A549 (cell line): ENCODE measurements at regions not wholly inside any gene's neighbourhood (a gene's known extent, or its start where the extent isn't known, plus 50 kb on each side); places are given as distances from the start of the nearest gene placed in this dataset.

Experiments
- ATAC-seq, 2 experiments: fragments of 200-7000 bp in 1 of 2; fragments of >200 bp in 1 of 2; cut with Nextera tagmentation in 1 of 2; cut with Tn5 transposase in 1 of 2; 3 replicates each; pipeline versions ENCODE4 v1.8.0 to v1.9.1; 2018 to 2020; ENCODE audit warnings: mild to moderate bottlenecking in 1 of 2, moderate library complexity in 1 of 2
- CTCF ChIA-PET: fragments of 300-600 bp; sonication (Branson Sonifier 250); formaldehyde crosslinking; extraction: SDS; loops from one replicate; lab custom pipeline; 2021; ENCODE audit warnings: antibody characterized with exemption, inconsistent platforms; lab: Yijun Ruan, JAX
- POLR2A ChIA-PET: fragments of 350-600 bp; formaldehyde crosslinking; extraction: SDS; loops from one replicate; lab custom pipeline; 2021; ENCODE audit warnings: antibody characterized with exemption, inconsistent platforms; lab: Yijun Ruan, JAX
- DNase-seq, 2 experiments: peaks; one replicate each; pipeline versions ENCODE4 v3.0.0 to v3.0.0-alpha.2; 2011 to 2016; ENCODE audit warnings: low read depth in 1 of 2, low spot score in 1 of 2
- FAIRE-seq: peaks from 2 replicates; lab custom pipeline; 2011; peaks lifted over from hg19 to GRCh38; lab: Jason Lieb, UNC
- H3K27ac ChIP-seq, 2 experiments: fragments of >200 bp; sonication (Bioruptor Twin); formaldehyde crosslinking; 3 replicates each; pipeline ENCODE4 v1.5.1; 2016 to 2017
- H3K4me1 ChIP-seq: fragments of >200 bp; sonication (Bioruptor Twin); formaldehyde crosslinking; 3 replicates; pipeline ENCODE4 v1.6.1; 2016
- H3K4me2 ChIP-seq: fragments of >200 bp; sonication (Bioruptor Twin); formaldehyde crosslinking; 3 replicates; pipeline ENCODE4 v1.6.1; 2016
- H3K4me3 ChIP-seq: fragments of >200 bp; sonication (Bioruptor Twin); formaldehyde crosslinking; 3 replicates; pipeline ENCODE4 v1.5.1; 2016
- H3K9me3 ChIP-seq: fragments of >200 bp; sonication (Bioruptor Twin); formaldehyde crosslinking; 3 replicates; pipeline ENCODE4 v1.6.1; 2016
- CBX8 ChIP-seq: fragments of 200-600 bp; sonication (generic); IDR thresholded peaks from 2 replicates; pipeline ENCODE4 v1.6.1; 2016
- CHD4 ChIP-seq: fragments of 200-600 bp; sonication (generic); IDR thresholded peaks from 2 replicates; pipeline ENCODE4 v1.6.1; 2016; ENCODE audit warnings: antibody characterized with exemption, mild to moderate bottlenecking, borderline replicate concordance
- EHF ChIP-seq: fragments of 250-450 bp; sonication (Bioruptor Pico); IDR thresholded peaks from 2 replicates; pipeline ENCODE4 v1.5.0; 2020; ENCODE audit warnings: mild to moderate bottlenecking
- EP300 ChIP-seq, 2 experiments: fragments of >200 bp; sonication (Bioruptor Twin); formaldehyde crosslinking; IDR thresholded peaks; 2 replicates in 1 of 2; 3 replicates in 1 of 2; pipeline ENCODE4 v1.6.1; 2016 to 2017
- FOSL2 ChIP-seq, 2 experiments: fragments of 450-650 bp in 1 of 2; fragments of >200 bp in 1 of 2; sonication (Bioruptor Twin) in 1 of 2; formaldehyde crosslinking; IDR thresholded peaks; 2 replicates each; pipeline versions ENCODE4 v1.5.0 to v1.6.1; 2016 to 2020; ENCODE audit warnings: mild to moderate bottlenecking in 1 of 2, moderate library complexity in 1 of 2
- GATA3 ChIP-seq: IDR thresholded peaks from 2 replicates; pipeline ENCODE4 v1.6.1; 2012; ENCODE audit warnings: borderline replicate concordance
- HDAC2 ChIP-seq: fragments of 200-600 bp; sonication (generic); IDR thresholded peaks from 2 replicates; pipeline ENCODE4 v1.6.1; 2016
- JUN ChIP-seq, 2 experiments: fragments of >200 bp; sonication (Bioruptor Twin); formaldehyde crosslinking; IDR thresholded peaks; 2 replicates in 1 of 2; 3 replicates in 1 of 2; pipeline ENCODE4 v1.6.1; 2016 to 2017
- JUNB ChIP-seq: fragments of >200 bp; sonication (Bioruptor Twin); formaldehyde crosslinking; IDR thresholded peaks from 2 replicates; pipeline ENCODE4 v1.6.1; 2016
- KDM5A ChIP-seq: fragments of 200-600 bp; sonication (generic); IDR thresholded peaks from 2 replicates; pipeline ENCODE4 v1.6.1; 2016; ENCODE audit warnings: antibody characterized with exemption, mild to moderate bottlenecking
- MAFK ChIP-seq: fragments of 450-650 bp; IDR thresholded peaks from 2 replicates; pipeline ENCODE4 v1.6.1; 2014; ENCODE audit not compliant: partially characterized antibody
- MAZ ChIP-seq: fragments of 150-350 bp; IDR thresholded peaks from 2 replicates; pipeline ENCODE4 v1.6.1; 2014; ENCODE audit warnings: antibody characterized with exemption, low read depth, low read length, borderline replicate concordance
- NPAS2 ChIP-seq: fragments of 250-450 bp; sonication (Bioruptor Pico); IDR thresholded peaks from 2 replicates; pipeline ENCODE4 v1.8.0; 2022; ENCODE audit warnings: mild to moderate bottlenecking, moderate library complexity, borderline replicate concordance
- POLR2AphosphoS2 ChIP-seq: conservative IDR thresholded peaks from 2 replicates; pipeline ENCODE4 v1.6.1; 2012; ENCODE audit warnings: low read length, improper control_type of control experiment, inconsistent platforms
- RAD21 ChIP-seq, 2 experiments: fragments of >200 bp in 1 of 2; sonication (Bioruptor Twin) in 1 of 2; formaldehyde crosslinking in 1 of 2; IDR thresholded peaks in 1 of 2; conservative IDR thresholded peaks in 1 of 2; 2 replicates in 1 of 2; 3 replicates in 1 of 2; pipeline ENCODE4 v1.6.1; 2012 to 2018; ENCODE audit warnings: inconsistent platforms in 1 of 2
- RARB ChIP-seq: fragments of 250-450 bp; sonication (Bioruptor Pico); IDR thresholded peaks from 2 replicates; pipeline ENCODE4 v1.8.0; 2021; ENCODE audit warnings: mild to moderate bottlenecking, moderate library complexity
- SMC3 ChIP-seq: fragments of >200 bp; sonication (Bioruptor Twin); formaldehyde crosslinking; IDR thresholded peaks from 3 replicates; pipeline ENCODE4 v1.6.1; 2018; ENCODE audit warnings: inconsistent platforms
- WGBS: methylation state at CpG from one replicate; pipeline ENCODE4 v1.1.6; 2017; ENCODE audit errors: missing lambda C conversion rate; 5-methylcytosine and 5-hydroxymethylcytosine counted together
- TF ChIP-seq, protein P1 (sequence below): fragments of >200 bp; sonication (Bioruptor Twin); formaldehyde crosslinking; IDR thresholded peaks from 2 replicates; pipeline ENCODE4 v1.6.1; 2016
- TF ChIP-seq, protein P2 (sequence below): fragments of 250-450 bp; sonication (Bioruptor Pico); IDR thresholded peaks from 2 replicates; pipeline ENCODE4 v1.5.0; 2020; ENCODE audit warnings: low read depth, mild to moderate bottlenecking, moderate library complexity
- TF ChIP-seq, protein P3 (sequence below): fragments of 150-350 bp; IDR thresholded peaks from 2 replicates; pipeline ENCODE4 v1.6.1; 2014; ENCODE audit warnings: low read depth, mild to moderate bottlenecking, low read length
- TF ChIP-seq, protein P4 (sequence below): fragments of 250-450 bp; sonication (Bioruptor Pico); IDR thresholded peaks from 2 replicates; pipeline ENCODE4 v1.5.0; 2021; ENCODE audit warnings: mild to moderate bottlenecking, moderate library complexity, borderline replicate concordance
- TF ChIP-seq, protein P5 (sequence below): fragments of 450-650 bp; IDR thresholded peaks from 2 replicates; pipeline ENCODE4 v1.6.1; 2014; ENCODE audit warnings: antibody characterized with exemption
- TF ChIP-seq, protein P6 (sequence below): IDR thresholded peaks from 2 replicates; pipeline ENCODE4 v1.6.1; 2012

DNA sequence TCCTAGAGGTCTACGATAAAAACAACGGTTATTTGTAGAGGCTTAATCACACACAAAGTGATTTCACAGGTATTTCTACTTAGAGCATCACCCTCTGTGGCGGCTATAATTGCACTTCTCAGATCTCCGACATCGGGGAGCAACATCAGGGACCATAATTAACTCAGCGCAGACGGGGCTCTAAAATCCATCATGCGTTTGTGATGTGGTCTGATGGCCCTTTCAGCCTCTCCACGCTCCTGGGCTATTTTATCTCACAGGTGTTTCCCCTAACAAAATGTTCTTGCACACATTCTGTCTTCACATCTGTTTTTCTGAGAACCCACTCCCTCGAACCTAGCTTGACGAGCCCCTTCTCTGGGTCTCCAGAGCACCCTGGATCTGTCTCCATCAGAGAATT, 146.3 kb upstream of the DUSP10 start:
- Histone ChIP-seq H3K4me2 (no peak overlapping the region), H3K9me3 (no peaks in the 10 kb centered on the region), H3K27ac (peak overlapping the region in 1 of 2 experiments; percentile 82; a peak in 4 of 6 replicates), H3K4me3 (no peak overlapping the region), H3K4me1 (peaks cover 19% of the 10 kb centered on the region)
- CTCF ChIA-PET = no interaction called here
- POLR2A ChIA-PET = no interaction called here
- FAIRE-seq (no peak), ATAC-seq (no peak), DNase-seq (no peak)
- 90% methylated on average over 11 of the region's 11 CpGs for WGBS
- no peak for TF ChIP-seq HDAC2

DNA sequence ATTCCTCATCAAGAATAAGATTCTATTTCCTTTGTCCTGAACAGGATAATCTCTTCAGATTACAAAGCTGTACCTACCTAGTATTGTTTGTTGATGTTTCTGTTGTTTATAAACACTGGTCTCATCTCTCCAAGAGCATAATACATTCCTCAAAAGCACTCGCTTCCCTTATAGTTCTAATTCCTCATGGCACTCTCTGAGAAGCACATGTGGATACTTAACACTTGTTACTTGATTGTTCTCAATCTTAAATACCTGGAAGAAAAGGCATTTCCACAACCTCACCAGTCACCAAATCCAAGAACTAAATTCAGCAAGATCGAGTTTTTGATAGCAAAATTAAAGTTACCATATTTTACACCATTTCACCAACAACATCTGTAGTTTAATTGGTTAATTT, 145.9 kb upstream of the DUSP10 start:
- TF ChIP-seq CHD4 = no peak
- TF ChIP-seq KDM5A = no peak
- TF ChIP-seq, protein P1, sequence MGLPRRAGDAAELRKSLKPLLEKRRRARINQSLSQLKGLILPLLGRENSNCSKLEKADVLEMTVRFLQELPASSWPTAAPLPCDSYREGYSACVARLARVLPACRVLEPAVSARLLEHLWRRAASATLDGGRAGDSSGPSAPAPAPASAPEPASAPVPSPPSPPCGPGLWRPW = no peak
- no peak for TF ChIP-seq POLR2AphosphoS2
- no peak for TF ChIP-seq FOSL2 (IDR thresholded peaks at IDR 0.05)
- TF ChIP-seq FOSL2 (CRISPR knock-in tag; IDR thresholded peaks at IDR 0.05) = no peak
- TF ChIP-seq EP300 (IDR thresholded peaks at IDR 0.05) = no peak
- no peak for TF ChIP-seq RARB (CRISPR knock-in tag)
- TF ChIP-seq, protein P2, sequence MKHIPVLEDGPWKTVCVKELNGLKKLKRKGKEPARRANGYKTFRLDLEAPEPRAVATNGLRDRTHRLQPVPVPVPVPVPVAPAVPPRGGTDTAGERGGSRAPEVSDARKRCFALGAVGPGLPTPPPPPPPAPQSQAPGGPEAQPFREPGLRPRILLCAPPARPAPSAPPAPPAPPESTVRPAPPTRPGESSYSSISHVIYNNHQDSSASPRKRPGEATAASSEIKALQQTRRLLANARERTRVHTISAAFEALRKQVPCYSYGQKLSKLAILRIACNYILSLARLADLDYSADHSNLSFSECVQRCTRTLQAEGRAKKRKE = no peak
- TF ChIP-seq, protein P3, sequence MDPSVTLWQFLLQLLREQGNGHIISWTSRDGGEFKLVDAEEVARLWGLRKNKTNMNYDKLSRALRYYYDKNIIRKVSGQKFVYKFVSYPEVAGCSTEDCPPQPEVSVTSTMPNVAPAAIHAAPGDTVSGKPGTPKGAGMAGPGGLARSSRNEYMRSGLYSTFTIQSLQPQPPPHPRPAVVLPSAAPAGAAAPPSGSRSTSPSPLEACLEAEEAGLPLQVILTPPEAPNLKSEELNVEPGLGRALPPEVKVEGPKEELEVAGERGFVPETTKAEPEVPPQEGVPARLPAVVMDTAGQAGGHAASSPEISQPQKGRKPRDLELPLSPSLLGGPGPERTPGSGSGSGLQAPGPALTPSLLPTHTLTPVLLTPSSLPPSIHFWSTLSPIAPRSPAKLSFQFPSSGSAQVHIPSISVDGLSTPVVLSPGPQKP = no peak
- no peak for TF ChIP-seq CBX8
- no peak for TF ChIP-seq NPAS2 (CRISPR knock-in tag)
- peak overlapping the region; percentile 68 to 82; a peak in 5 of 6 replicates for H3K27ac ChIP-seq
- no peaks in the 10 kb centered on the region for H3K9me3 ChIP-seq
- DNase-seq (no peak), FAIRE-seq (no peak), ATAC-seq (no peak)
- POLR2A ChIA-PET = interaction anchor here (1.8 kb wide), 1 partner anchor 145 kb away, joined by 9 read pairs; the partner anchor contains the start of gene DUSP10
- WGBS = 98% methylated on average over 2 of the region's 2 CpGs
- H3K4me1 ChIP-seq = peaks cover 19% of the 10 kb centered on the region
- CTCF ChIA-PET = interaction anchor here (0.8 kb wide), 1 partner anchor 11 kb away, joined by 3 read pairs; no protein-coding TSS in a partner anchor
- H3K4me3 ChIP-seq = no peak overlapping the region
- H3K4me2 ChIP-seq = peak overlapping the region; percentile 67; the same call in 2 of the 3 replicates

DNA sequence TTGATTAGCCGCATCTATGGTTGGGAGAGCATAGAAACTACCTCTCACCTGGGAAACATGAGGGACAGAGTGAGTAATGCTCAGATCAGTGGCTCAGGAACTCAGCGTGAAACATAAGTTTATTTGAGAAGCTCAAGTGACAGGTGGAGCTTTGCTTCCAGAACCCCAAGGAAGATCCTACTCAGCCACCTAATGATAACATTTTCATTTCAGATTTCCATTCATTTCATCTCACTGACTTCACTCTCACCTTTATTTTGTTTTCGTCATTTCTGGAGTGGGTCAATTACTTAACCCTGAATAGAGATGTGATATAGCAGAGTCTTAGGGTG, 145.5 kb upstream of the DUSP10 start:
- H3K4me2 ChIP-seq = peak overlapping the region; percentile 67
- POLR2A ChIA-PET = interaction anchor here (1.8 kb wide), 1 partner anchor 145 kb away, joined by 9 read pairs; the partner anchor contains the start of gene DUSP10
- CTCF ChIA-PET = interaction anchor here (0.8 to 1.2 kb wide), 3 partner anchors 10 to 568 kb away, joined by 3 read pairs; no protein-coding TSS in a partner anchor
- DNase-seq = no peak
- ATAC-seq = no peak
- peaks cover 19% of the 10 kb centered on the region for H3K4me1 ChIP-seq
- H3K27ac ChIP-seq = peak overlapping the region; percentile 68 to 82; a peak in 5 of 6 replicates
- 40% methylated on average over 3 of the region's 3 CpGs for WGBS
- no peak for FAIRE-seq
- TF ChIP-seq EHF (CRISPR knock-in tag) = no peak
- peak; percentile 25 for TF ChIP-seq JUNB
- H3K9me3 ChIP-seq = no peaks in the 10 kb centered on the region
- no peak overlapping the region for H3K4me3 ChIP-seq

DNA sequence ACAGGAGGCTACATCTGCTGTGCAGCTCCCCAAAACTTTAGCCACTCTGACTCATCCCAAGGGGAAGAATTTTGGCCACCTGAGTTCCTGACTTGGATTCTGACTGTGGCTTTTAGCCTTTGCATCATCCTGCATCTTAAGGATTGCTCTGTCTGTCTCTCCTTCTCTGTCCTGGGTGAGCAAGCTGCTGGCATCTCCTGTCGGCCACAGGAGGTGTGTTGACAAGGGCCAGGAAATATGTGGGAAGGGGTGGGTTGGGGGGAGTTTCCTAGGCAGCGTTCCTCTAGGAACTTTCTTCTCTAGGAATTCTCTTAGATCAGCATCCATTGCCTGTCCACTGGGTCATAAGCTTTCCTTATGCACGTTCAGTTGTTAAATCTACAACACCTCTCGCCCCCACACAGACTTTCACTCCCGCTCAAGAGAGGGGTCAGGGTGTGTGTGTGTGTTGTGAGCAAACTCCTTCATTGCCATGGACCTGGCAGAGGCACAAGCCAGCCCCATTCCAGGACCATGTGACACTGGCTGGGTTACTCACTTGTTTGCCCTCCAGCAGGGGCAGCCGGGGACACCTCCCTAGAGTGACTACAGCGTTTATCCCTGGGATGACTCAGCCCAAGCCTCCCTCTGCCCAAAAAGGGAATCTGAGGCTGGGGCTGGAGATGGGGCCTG, 145.0 kb upstream of the DUSP10 start:
- TF ChIP-seq RAD21 (conservative IDR thresholded peaks at IDR 0.05 in 1 of 2, IDR thresholded peaks at IDR 0.05 in 1 of 2) (peak in 1 of 2 experiments; percentile 36; a peak in 4 of 5 replicates), MAZ (no peak), SMC3 (peak; percentile 33; the same call in 2 of the 3 replicates), EHF (CRISPR knock-in tag) (no peak), JUN (IDR thresholded peaks at IDR 0.05) (peak in 1 of 2 experiments; percentile 39; a peak in 1 of 5 replicates), GATA3 (peak; percentile 29; the same call in 1 of the 2 replicates), EP300 (IDR thresholded peaks at IDR 0.05) (no peak), MAFK (peak; percentile 78), FOSL2 (IDR thresholded peaks at IDR 0.05) (peak; percentile 42), FOSL2 (CRISPR knock-in tag; IDR thresholded peaks at IDR 0.05) (peak; percentile 89), JUNB (peak; percentile 68)
- TF ChIP-seq, protein P4, sequence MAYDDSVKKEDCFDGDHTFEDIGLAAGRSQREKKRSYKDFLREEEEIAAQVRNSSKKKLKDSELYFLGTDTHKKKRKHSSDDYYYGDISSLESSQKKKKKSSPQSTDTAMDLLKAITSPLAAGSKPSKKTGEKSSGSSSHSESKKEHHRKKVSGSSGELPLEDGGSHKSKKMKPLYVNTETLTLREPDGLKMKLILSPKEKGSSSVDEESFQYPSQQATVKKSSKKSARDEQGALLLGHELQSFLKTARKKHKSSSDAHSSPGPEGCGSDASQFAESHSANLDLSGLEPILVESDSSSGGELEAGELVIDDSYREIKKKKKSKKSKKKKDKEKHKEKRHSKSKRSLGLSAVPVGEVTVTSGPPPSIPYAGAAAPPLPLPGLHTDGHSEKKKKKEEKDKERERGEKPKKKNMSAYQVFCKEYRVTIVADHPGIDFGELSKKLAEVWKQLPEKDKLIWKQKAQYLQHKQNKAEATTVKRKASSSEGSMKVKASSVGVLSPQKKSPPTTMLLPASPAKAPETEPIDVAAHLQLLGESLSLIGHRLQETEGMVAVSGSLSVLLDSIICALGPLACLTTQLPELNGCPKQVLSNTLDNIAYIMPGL = no peak
- TF ChIP-seq, protein P5, sequence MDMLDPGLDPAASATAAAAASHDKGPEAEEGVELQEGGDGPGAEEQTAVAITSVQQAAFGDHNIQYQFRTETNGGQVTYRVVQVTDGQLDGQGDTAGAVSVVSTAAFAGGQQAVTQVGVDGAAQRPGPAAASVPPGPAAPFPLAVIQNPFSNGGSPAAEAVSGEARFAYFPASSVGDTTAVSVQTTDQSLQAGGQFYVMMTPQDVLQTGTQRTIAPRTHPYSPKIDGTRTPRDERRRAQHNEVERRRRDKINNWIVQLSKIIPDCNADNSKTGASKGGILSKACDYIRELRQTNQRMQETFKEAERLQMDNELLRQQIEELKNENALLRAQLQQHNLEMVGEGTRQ = peak; percentile 69
- TF ChIP-seq, protein P6, sequence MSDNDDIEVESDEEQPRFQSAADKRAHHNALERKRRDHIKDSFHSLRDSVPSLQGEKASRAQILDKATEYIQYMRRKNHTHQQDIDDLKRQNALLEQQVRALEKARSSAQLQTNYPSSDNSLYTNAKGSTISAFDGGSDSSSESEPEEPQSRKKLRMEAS = peak; percentile 56
- DNase-seq (peak; percentile 73 to 83), ATAC-seq (peak; percentile 99), FAIRE-seq (no peak)
- peak overlapping the region; percentile 68 to 82 for H3K27ac ChIP-seq
- H3K4me1 ChIP-seq = peaks cover 19% of the 10 kb centered on the region
- WGBS = 1% methylated on average over 5 of the region's 7 CpGs
- H3K9me3 ChIP-seq = no peaks in the 10 kb centered on the region
- ChIA-PET POLR2A (interaction anchor here (1.8 kb wide), 1 partner anchor 144 kb away, joined by 9 read pairs; the partner anchor contains the start of gene DUSP10), CTCF (interaction anchor here (0.7 to 1.2 kb wide), 4 partner anchors 10 to 569 kb away, joined by 3 read pairs; no protein-coding TSS in a partner anchor)
- H3K4me3 ChIP-seq = no peak overlapping the region
- H3K4me2 ChIP-seq = peak overlapping the region; percentile 67
